GM12801 (cell line): ENCODE measurements at regions not wholly inside any gene's neighbourhood (a gene's known extent, or its start where the extent isn't known, plus 50 kb on each side); places are given as distances from the start of the nearest gene placed in this dataset.

Experiments
- TF ChIP-seq, protein P1 (sequence below): IDR thresholded peaks from one replicate; pipeline ENCODE4 v1.5.1; 2011; ENCODE audit warnings: control low read depth; ENCODE audit not compliant: insufficient read length; ENCODE audit errors: extremely low read depth

DNA sequence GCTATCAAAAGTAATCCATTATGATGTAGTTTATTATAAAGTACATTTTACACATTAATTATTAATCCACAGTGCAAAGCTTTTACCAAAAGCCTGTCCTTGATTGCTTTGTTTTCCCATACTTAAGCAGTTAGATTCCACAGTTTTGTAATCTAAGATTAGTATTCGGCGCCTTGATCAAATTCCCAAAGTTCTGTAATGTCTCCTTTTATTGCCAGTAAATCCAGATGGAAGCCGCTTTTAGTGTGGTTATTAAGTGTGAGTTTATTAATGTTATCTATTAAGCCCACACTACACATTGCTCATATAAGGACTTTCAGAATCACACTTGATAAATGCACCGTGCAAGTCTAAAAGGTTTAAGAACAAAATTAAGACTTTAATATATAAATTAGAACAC is 199.2 kb upstream of the PKN2 start:
- TF ChIP-seq, protein P1, sequence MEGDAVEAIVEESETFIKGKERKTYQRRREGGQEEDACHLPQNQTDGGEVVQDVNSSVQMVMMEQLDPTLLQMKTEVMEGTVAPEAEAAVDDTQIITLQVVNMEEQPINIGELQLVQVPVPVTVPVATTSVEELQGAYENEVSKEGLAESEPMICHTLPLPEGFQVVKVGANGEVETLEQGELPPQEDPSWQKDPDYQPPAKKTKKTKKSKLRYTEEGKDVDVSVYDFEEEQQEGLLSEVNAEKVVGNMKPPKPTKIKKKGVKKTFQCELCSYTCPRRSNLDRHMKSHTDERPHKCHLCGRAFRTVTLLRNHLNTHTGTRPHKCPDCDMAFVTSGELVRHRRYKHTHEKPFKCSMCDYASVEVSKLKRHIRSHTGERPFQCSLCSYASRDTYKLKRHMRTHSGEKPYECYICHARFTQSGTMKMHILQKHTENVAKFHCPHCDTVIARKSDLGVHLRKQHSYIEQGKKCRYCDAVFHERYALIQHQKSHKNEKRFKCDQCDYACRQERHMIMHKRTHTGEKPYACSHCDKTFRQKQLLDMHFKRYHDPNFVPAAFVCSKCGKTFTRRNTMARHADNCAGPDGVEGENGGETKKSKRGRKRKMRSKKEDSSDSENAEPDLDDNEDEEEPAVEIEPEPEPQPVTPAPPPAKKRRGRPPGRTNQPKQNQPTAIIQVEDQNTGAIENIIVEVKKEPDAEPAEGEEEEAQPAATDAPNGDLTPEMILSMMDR: no peak

DNA sequence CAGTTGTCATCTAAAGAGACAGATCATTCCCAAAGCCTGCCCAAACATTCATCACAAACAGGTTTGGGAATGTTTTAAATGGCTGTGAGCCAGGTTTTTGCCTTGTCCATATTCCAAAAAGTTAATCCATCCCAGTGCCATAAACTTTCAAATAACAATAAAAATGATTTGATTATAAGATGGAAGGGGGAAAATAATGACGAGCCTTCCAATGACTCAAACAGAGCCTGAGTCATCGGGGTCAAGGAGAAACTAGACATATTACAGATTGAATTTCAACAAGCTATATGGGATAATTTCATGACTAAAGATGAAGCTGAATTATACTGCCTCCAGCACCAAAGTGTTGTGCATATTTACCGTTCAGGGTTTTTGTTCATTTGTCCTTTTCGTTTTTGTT is 195.8 kb upstream of the PKN2 start:
- TF ChIP-seq, protein P1: no peak

DNA sequence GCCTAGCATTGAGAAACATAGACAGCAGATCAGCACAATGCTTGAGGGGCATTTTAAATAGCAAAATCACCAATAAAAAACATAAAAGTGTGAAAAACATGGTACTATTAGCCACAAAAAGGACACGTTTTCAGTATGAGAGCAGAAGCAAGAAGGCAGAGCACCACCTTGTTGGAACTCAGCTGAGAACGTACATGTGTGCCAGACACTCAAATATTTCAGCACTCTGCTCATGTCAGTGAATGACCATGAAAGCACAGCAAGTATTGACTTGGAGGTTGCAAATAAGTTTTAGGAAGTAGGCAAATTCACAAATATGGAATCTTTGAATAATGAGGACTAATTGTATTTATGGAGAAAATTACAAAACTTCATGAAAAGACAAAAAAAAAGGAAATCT is 193.4 kb upstream of the PKN2 start:
- TF ChIP-seq, protein P1: no peak

DNA sequence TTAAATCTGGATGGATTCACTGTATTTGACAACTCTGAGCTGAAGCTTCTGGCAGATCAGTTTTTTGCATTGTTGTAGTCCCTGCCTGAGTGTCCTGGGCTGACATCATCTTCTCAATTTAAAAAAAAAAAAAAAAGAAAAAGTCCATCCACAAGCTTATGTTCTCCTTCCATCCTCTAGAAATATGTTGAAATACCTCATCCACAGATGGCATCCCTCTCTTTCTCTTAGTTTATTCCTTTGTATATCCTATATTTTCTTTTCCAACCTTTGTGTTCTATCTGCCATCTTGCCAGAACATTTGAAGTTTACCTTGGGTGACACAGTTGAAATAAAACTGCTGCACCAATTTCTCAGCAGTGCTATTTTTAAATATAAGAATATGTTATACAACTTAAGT is 184.4 kb upstream of the PKN2 start:
- TF ChIP-seq, protein P1: no peak

DNA sequence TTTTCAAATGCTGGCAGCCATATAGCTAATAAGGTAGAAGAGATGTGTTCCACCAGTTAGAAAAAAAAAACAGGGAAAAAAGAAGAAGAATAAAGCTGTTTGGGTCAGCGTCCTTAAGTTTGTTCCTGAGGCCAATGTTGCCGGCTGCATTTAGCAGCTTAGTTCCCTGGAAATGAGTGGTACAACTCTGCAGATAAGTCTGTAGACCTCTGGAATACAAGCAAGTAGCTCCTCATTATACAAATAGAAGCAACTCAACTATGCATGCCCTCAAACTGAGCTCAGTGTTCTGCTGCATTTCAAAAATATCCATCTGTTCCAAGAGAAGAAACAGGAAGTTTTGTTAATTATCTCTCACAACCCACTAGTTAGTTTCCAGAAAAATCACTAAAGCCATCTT is 181.2 kb upstream of the PKN2 start:
- TF ChIP-seq, protein P1: no peak

DNA sequence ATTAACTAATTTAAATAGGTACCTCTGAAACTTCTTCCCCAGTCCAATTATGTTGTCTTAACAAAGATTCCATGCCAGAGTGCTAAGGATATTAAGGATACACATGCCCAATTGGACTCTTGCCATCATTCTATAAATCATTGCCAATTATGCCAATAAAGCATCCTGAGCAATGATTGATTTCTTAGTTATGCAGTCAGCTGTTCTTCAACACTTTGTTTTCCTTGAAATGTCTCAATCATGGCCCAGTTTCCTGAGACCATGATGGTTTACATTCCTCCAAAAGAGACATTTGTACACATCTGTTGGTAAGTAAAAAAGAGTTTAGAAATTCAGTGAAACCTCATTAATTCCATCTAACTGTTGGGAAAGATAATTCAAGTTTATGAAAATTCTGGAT is 180.4 kb upstream of the PKN2 start:
- TF ChIP-seq, protein P1: no peak

DNA sequence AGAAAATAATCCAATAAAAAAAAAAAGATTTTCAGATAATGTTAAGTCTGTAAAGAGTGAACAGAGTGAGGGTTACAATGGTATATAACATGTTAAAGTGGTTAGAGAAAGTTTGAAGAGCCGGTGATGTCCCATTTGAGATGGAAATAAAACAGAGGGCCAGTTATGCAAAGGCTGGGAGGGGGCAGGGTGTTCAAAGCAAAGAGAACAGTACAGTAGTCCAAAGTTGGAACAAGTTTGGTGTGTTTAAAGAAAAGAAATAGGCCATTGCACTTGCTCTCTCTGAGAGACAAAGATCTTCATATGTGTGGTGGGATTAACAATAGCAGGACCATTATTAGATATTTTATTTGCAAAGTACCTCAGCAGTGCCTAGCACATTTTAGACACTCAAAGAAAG is 179.5 kb upstream of the PKN2 start:
- TF ChIP-seq, protein P1: no peak

DNA sequence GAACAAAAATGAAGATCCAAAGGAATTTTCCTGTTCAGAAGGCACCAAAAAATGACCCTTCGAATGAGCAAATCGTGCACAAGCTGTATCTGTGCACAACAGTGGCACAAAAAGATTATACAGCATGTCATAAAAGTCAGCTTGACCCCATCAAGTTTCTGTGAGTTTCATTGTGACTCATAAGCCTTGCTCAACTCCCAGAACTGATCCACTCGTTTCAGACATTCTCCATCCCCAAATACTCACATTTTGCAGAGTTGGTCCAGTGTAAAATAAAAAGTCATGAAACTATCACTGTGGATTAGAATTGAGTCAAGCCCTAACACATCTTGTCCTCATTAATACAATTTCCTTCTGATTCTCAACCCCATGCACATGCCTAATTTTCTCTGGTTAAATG is 174.7 kb upstream of the PKN2 start:
- TF ChIP-seq, protein P1: no peak
